ENCODE measurements at regions not wholly inside any gene's neighbourhood (a gene's known extent, or its start where the extent isn't known, plus 50 kb on each side); places are given as distances from the start of the nearest gene placed in this dataset.
"Not testable (repeated sequence)": the region's sequence is repeated elsewhere in the genome, so short reads cannot be mapped to it uniquely, and the experiment has no call there.

DNA sequence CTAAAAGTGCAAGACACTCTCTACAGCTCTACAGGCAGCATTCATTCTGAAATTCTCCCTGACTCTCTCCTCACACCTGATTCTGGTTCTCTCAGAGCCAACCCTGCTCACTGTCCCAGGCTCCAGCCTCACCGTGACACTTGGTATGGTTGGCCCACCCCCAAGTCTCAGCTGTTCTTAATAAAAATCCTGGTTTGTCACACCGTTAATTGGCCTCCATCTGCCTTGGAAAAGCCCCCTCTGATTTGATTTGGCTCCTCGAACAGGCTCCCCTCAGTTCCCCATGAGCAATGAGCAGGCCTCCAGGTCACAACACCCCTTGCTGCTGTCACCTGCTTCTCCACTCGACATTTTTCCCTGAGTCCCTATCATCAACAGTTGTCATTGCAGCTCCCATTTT lies 507.3 kb upstream of the AUTS2 start:
- no peak for DNase-seq (ENCODE audit: low spot score)

DNA sequence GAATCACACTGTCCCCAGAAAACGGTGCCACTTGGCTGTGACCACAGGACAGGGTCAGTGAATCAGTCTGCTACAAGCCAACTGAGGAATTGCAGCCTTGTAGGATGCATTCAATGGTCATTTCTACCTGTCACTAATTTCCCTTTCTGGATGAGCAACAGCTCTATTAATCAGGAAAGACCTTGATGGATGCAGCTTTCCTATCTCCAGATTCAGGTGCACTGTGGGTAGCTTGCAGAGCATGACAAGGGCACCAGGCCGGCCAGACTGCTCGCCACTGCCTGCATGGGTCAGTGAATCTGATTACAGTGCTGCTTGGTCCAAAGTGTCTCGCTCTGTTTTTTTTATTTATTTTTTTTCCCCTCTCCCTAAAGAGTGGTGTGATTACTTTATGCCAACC lies 506.8 kb upstream of the AUTS2 start:
- no peak for DNase-seq (ENCODE audit: low spot score)

DNA sequence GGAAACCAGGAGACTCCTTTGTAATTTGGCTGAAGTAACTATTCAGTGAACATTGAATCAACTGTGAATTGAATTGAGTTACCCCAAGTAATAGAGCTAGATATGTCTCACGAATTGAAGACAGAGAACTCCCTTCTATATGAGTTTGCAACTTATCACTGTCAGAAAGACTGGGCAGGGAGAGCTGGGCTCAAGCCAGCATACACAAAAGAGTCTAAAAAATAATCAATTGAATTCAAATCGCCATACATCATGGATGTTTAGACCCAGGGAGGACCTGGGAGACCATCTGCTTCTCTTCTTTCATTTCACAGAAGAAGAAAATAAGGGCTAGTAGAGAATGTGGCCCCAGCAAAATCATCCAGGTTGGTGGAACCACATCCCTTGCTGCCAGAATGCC lies 503.1 kb upstream of the AUTS2 start:
- no peak for DNase-seq (ENCODE audit: low spot score)

DNA sequence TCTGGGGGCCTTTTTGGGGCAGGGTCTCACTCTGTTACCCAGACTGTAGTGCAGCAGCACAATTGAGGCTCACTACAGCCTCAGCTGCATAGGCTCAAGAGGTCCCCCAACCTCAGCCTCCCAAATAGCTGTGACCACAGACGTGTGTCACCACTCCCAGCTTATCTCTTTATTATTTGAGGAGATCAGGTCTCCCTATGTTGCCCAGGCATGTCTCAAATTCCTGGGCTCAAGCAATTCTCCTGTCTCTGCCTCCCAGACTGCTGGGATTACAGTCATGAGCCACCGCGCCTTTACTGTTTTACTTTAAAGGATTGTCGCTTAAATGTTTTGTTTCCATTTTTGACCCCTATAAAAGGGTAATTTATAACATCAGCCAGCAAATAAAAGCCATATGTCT lies 502.6 kb upstream of the AUTS2 start:
- DNase-seq (ENCODE audit: low spot score), result no peak

DNA sequence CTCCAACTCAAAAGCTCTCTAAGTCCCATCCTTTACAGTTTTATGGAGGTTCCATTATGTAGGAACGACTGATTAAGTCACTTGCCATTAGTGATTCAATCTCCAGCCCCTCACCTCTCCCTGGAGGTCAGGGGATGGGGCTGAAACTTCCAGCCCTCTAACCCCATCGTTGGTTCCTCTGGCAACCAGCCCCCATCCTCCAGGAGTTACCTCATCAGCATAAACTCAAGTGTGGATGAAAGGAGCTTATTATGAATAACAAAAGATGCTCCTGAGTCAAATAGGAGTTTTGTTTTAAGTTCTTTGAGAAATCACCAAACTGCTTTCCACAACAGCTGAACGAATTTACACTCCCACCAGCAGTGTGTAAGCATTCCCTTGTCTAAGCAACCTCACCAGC lies 494.3 kb upstream of the AUTS2 start:
- DNase-seq (ENCODE audit: low spot score), result no peak

DNA sequence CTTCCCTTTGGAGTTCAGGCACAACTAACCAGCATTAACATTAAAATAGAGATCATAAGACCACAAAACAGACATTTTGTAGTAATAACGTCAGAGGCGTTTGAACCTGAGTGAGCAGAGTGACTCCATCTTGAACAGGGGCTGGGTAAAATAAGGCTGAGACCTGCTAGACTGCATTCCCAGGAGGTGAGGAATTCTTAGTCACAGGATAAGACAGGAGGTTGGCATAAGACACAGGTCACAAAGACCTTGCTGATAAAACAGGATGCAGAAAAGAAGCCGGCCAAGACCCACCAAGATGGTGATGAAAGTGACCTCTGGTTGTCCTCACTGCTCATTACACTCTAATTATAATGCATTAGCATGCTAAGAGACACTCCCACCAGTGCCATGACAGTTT lies 493.2 kb upstream of the AUTS2 start:
- no peak for DNase-seq (ENCODE audit: low spot score)

DNA sequence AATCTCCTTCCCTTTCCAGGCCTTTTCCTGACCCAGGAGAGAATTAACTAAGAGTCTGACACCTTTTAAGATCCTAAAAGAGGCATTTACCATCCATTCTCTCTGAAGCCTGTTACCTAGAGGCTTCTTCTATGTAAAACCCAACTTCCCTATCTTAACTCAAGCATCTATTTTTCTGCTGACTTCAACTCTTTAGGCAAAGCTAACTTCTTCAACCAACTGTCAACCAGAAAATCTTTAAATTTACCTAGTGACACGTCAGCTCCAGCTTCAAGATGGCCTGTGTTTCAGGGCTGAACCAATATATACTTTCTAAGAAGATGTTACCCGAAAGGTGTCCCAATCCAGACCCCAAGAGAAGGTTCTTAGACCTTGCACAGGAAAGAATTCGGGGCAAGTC lies 492.3 kb upstream of the AUTS2 start:
- DNase-seq (ENCODE audit: low spot score), result no peak

DNA sequence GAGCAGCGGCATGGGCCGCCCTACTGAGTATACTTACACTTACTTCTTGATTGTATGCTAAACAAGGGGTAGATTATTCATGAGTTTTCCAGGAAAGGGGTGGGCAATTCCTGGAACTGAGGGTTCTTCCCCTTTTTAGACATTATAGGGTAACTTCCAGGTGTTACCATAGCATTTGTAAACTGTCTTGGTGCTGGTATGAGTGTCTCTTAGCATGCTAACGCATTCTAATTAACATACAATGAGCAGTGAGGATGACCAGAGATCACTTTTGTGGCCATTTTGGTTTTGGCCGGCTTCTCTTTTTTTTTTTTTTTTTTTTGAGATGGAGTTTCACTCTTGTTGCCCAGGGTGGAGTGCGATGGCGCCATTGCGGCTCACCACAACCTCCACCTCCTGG lies 491.8 kb upstream of the AUTS2 start:
- not testable (repeated sequence) for DNase-seq (ENCODE audit: low spot score)

DNA sequence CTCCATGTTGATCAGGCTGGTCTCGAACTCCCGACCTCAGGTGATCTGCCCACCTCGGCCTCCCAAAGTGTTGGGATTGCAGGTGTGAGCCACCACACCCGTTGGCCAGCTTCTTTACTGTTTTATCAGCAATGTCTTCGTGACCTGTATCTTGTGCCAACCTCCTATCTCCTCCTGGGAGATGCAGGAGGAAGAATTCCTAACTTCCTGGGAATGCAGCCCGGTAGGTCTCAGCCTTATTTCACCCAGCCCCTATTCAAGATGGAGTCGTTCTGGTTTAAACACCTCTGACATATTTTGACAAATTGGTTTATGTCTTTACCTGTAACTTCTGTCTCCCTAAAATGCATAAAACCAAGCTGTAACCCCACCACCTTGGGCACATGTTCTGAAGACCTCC lies 491.3 kb upstream of the AUTS2 start:
- not testable (repeated sequence) for DNase-seq (ENCODE audit: low spot score)

DNA sequence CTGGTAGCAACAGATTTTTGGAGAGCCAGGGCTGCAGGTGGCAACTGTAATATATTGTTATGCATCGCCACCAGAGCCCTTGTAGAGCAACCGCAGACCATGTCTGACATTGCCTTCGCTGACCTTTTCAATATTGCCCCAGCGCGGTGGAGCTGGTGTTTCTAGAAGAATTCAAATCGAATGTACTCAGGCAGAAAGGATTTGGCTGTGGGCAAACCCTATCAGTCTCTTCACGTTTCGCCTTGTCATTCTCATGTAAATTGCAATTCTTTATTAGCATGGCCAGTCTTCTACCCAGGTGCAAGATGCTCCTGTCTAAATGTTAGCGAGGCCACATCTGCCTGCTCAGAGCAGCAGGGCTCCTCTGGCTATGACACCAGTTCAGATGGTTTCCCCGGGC lies 490.2 kb upstream of the AUTS2 start:
- DNase-seq (ENCODE audit: low spot score), result no peak

DNA sequence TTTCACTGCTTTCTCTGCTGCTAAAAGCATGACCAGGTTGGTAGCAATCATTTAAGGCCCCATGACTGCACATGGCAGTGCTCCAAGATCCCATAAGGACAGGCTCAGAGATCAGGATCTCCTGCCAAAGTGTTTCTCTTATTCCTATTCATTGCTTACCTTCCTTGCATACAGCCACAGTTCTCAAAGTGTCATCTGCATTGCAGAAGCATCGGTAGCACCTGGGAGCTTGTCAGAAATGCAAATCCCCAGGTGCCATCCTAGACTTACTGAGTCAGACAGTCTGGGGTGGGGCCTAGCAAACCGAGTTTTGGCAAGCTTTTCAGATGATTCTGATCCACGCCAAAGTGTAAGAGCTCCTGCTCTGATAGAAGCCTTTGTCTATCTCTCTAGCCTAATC lies 489.0 kb upstream of the AUTS2 start:
- no peak for DNase-seq (ENCODE audit: low spot score)

DNA sequence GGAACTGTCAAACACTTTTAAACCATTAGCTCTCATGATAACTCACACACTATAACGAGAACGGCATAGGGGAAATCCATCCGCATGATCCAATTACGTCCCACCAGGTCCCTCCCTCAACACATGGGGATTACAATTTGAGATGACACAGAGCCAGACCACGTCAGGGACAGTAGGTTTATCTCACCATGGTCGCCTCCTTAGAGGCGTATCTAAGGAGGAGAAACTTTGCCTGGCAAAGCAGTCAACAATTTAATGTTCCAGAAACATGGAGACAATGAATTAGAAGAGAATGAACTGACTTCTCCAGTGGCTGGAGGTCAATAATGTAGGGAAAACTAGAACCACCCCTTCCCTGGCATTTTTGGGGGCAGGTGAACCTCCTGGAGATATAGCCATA lies 488.4 kb upstream of the AUTS2 start:
- no peak for DNase-seq (ENCODE audit: low spot score)

DNA sequence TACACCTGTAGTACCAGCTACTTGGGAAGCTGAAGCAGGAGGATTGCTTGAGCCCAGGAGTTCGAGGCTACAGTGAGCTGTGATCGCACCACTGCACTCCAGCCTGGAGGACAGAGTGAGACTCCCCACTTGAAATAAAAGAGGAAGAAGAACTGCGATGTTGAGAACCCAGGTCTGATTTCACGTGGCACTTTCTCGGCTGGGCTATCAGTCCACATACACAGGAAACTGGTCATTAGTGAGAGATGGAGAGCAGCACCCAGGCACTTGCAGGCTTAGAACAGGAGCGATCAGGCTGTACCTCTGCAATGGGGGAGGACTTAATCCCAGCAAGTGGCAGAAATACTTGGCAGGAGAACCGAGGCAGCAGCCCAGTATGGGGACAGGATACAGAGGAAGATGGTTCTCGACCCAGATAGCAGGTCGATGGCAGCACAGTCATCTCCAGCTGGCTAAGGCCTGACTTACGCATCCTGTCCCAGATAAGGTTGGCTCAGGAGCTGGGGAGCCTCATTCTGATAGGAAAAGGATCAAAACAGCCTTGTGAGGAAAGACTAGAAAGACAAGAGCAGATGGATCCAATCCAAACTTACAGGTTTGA lies 487.7 kb upstream of the AUTS2 start:
- no peak for DNase-seq (ENCODE audit: low spot score)

DNA sequence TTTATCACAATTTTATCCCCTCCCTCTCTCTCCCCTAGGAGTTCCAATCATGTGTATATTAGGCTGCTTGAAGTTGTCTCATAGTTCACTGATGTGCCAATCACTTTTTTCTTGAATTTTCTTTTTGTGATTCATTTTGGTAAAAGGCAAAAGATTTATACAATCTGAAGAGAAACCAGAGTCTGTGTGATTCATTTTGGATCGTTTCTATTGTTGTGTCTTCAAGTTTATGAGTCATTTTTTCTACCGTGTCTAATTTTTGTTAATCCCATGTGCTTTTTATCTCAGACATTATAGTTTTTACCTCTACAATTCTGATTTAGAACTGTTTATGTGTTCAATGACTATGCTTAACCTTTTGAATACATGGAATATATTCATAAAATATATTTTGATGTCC lies 483.9 kb upstream of the AUTS2 start:
- DNase-seq (ENCODE audit: low spot score), result no peak

DNA sequence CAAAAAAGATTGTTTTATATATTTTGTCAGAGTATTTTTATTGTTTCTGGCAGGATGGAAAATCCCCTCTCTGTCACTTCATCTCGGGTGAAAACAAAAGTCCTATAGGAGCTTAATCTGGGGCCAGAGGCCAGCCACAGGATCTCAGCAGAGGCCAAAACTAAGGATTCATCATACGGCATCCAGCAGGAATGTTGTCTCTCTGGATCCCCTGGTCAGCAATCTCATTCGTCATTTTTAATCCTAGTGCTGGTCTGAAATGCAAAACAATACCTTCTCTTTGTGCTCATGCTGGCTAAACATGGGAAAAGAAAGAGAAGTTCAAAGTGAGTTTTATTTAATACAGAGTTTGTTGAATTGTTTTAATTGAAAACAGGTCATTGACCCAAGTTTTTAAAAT lies 482.5 kb upstream of the AUTS2 start:
- no peak for DNase-seq (ENCODE audit: low spot score)

DNA sequence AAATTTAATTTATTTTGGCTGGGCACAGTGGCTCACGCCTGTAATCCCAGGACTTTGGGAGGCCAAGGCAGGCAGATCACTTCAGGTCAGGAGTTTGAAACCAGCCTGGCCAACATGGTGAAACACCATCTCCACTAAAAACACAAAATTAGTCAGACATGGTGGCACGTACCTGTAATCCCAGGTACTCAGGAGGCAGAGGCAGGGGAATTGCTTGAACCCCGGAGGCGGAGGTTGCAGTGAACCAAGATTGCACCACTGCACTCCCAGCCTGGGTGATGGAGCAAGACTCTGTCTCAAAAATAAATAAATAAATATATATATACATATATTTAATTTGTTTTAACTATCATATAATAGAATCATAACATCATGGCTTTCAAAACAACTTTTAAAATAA lies 482.1 kb upstream of the AUTS2 start:
- DNase-seq (ENCODE audit: low spot score), result not testable (repeated sequence)

DNA sequence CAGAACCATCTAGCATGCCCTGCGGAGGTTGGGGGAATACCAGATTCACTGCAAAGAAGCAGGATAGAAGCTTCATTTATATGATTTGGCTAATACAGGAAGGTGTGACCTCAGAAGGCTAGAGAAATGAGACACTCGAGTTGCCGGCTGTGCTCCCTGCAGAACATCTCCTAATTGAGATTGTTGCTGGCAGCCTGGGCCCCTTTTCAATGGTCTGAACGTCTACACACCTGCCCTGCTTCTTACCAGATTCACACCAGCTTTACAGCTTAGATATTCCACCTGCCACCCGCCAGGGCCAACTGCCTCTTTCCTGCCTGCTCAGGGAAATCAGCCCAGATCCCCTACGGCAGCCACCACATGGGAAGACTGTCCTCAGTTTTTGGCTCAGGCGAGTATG lies 475.3 kb upstream of the AUTS2 start:
- no peak for DNase-seq (ENCODE audit: low spot score)

DNA sequence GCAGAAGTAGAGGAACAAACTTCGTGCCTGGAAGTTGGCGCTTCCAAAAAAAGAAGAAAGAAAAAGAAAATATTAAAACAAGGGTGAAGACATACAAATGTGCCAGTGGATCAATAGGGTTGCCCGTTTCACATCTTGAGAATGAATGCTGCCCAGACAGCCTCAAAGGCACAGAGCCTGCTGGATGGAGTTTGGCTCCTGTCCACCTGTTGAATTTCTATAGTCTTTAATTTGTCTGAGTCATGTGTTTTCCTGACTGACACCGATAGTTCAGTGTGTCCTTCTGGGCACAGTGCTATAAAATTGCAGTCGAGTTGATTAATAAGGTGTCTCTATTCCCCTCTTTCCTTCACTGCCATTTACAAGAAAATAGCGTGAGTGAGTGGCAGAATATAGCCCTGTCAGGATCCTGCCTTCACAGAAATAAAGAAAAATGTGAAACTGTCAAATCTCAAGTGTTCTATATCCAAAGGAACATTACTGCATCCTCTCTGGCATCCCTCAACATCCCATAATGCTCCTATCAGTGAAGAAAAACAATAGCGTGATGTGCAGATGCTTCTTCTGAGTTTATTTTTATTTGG lies 471.3 kb upstream of the AUTS2 start:
- DNase-seq (ENCODE audit: low spot score), result no peak

DNA sequence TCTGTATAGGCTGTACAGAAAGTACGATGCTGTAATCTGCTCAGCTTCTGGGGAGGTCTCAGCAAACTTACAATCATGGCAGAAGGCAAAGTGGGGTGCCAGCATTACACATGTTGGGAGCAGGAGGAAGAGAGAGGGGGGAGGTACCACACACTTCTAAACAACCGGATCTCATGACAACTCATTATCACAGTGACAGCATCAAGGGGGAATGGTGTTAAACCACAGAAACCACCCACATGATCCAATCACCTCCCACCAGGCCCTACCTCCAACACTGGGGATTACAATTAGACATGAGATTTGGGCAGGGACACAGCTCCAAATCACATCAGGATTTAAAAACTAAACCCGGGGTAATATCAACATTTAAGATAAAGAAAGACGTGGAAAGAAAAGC lies 468.8 kb upstream of the AUTS2 start:
- DNase-seq (ENCODE audit: low spot score), result no peak

DNA sequence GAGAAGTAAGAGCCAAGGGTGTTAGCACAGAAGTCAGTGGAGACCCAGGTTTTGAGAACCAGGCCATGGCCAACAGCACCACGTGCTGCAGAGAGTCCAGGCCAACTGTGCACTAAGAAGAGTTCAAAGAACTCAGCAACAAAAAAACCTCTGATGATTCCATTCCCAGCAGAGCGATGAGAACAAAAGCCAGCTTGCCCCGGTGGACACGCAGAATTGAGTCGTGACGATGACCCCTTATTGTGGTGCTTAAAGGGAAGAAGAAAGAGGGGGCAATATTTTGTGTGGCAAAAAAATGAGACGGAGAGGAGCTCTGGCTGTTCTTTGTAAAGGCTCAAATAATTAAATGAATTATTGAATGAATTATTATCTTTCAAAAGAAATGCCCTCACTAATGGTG lies 468.3 kb upstream of the AUTS2 start:
- no peak for DNase-seq (ENCODE audit: low spot score)

DNA sequence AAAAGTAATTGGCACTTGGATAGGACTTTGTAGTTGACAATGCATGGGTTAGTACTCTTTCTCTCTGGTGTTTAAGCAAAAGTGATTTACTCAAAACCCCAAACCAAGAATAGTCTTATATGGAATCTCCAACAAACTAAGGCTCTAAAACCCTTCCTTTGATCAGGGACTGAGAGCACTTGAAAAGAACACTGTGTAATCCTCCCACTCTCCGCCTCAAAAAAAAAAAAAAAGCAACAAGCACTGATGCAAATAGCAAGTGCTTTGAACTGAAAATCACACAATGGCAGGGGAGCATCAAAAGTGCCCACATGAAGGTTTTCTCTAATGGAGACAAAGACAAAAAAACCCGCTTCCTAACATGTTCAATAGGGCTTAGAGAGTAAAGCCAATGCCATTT lies 467.9 kb upstream of the AUTS2 start:
- no peak for DNase-seq (ENCODE audit: low spot score)

DNA sequence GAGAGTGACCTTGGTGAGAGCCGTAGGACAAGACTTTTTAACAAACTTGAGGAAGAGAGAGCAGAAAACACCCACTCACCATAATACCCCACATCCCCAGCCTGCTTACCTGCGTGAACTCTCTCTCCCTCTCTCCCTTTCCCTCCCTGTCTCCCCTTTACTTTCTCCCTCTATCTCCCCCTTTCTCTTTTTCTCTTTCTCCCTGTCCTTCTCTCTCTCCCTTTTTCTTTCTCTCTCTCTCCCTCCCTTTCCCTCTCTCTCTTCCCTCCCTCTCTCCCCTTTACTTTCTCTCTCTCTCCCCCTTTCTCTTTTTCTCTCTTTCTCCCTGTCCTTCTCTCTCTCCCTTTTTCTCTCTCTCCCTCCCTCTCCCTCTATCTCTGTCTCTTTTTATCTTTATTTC lies 464.0 kb upstream of the AUTS2 start:
- no peak for DNase-seq (ENCODE audit: low spot score)

DNA sequence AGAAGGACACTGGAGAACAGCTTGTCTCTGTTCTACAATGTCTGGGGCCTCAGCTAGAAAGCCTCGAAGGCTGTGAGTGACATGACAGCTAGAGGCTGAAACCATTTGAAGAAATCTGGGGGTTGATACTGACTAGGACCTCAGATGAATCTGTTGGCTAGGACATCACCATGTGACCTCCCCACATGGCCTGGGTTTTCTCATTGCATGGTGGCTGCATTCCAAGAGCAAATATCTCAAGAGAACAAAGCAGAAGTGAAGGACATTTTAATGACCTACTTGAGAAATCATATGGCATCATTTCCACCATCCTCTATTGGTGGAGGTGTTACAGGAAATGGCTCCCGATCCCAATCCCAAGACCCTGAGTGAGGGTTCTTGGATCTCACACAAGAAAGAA lies 450.6 kb upstream of the AUTS2 start:
- no peak for DNase-seq (ENCODE audit: low spot score)

Measured in globus pallidus (tissue), 1 donor.